GM18517 (cell line): ENCODE measurements at regions not wholly inside any gene's neighbourhood (a gene's known extent, or its start where the extent isn't known, plus 50 kb on each side); places are given as distances from the start of the nearest gene placed in this dataset.

Experiments
- ATAC-seq: cut with Tn5 transposase; IDR thresholded peaks from one replicate; pipeline ENCODE4 v1.9.1; 2021; ENCODE audit warnings: mild to moderate bottlenecking, moderate library complexity; ENCODE audit not compliant: unreplicated experiment

- no peak for ATAC-seq
Observed at GRCh38 chr12:67928621-67929383, 60.4 kb upstream of the IFNG-AS1 start.

GRCh38 chr12:67929384-67929772 lies 59.9 kb upstream of the IFNG-AS1 start:
- no peak for ATAC-seq

GRCh38 chr12:67937822-67938221 lies 51.4 kb upstream of the IFNG-AS1 start:
- no peak for ATAC-seq
